Endothelial cell of umbilical vein (primary cell): ENCODE measurements at regions not wholly inside any gene's neighbourhood (a gene's known extent, or its start where the extent isn't known, plus 50 kb on each side); places are given as distances from the start of the nearest gene placed in this dataset.

Source experiments
- BruUV-seq: library from RNA; stranded (reverse); fragments of 400-500 nt; replicated peaks from 2 replicates; lab custom pipeline; 2021; lab: Mats Ljungman, UMichigan
- CTCF ChIA-PET: fragments of 300-600, 350-600 bp; sonication (Branson Sonifier 250); formaldehyde crosslinking; loops from one replicate; lab custom pipeline; 2021; ENCODE audit warnings: antibody characterized with exemption, inconsistent platforms; lab: Charles Lee
- POLR2A ChIA-PET: fragments of 300-600, 350-600 bp; sonication (Branson Sonifier 250); formaldehyde crosslinking; loops from one replicate; lab custom pipeline; 2021; ENCODE audit warnings: antibody characterized with exemption, inconsistent platforms; lab: Charles Lee
- DNase-seq: peaks from one replicate; pipeline ENCODE4 v3.0.0-alpha.2; 2011; ENCODE audit warnings: low read depth, low spot score
- FAIRE-seq: peaks from 2 replicates; lab custom pipeline; 2011; peaks lifted over from hg19 to GRCh38; lab: Jason Lieb, UNC
- H2AFZ ChIP-seq: 2 replicates; pipeline ENCODE4 v1.6.0; 2012; ENCODE audit warnings: low read depth, low read length, control low read depth, inconsistent platforms
- H3K27ac ChIP-seq: 2 replicates; pipeline ENCODE4 v1.5.1; 2011; ENCODE audit warnings: low read depth, mild to moderate bottlenecking, control low read depth, low read length, moderate library complexity; ENCODE audit not compliant: insufficient read depth
- H3K27me3 ChIP-seq, 2 experiments: 2 replicates each; pipeline versions ENCODE4 v1.6.0 to v1.6.1; 2011; ENCODE audit warnings: low read length in 2 of 2, mixed read lengths in 1 of 2; ENCODE audit not compliant: control insufficient read depth in 2 of 2, insufficient read depth in 2 of 2
- H3K36me3 ChIP-seq, 2 experiments: 2 replicates in 1 of 2; 3 replicates in 1 of 2; pipeline ENCODE4 v1.5.1; 2011; ENCODE audit warnings: low read length in 2 of 2, mild to moderate bottlenecking in 1 of 2, moderate library complexity in 1 of 2; ENCODE audit not compliant: control insufficient read depth in 2 of 2, insufficient read depth in 2 of 2; ENCODE audit errors: extremely low read depth in 1 of 2
- H3K4me1 ChIP-seq: 3 replicates; pipeline ENCODE4 v1.5.1; 2011; ENCODE audit warnings: mild to moderate bottlenecking, low read length; ENCODE audit not compliant: control insufficient read depth, insufficient read depth; ENCODE audit errors: extremely low read depth
- H3K4me2 ChIP-seq: 2 replicates; pipeline ENCODE4 v1.6.1; 2011; ENCODE audit warnings: low read length, control low read depth, mixed read lengths; ENCODE audit not compliant: insufficient read depth
- H3K4me3 ChIP-seq, 3 experiments: fragments of 200-600 bp in 1 of 3; sonication (generic), shearing (Covaris generic) in 1 of 3; replicated peaks in 1 of 3; 2 replicates each; pipeline ENCODE4 v1.5.1; 2011 to 2016; ENCODE audit warnings: control low read depth in 3 of 3, low read length in 3 of 3, mild to moderate bottlenecking in 2 of 3, inconsistent platforms in 1 of 3, low read depth in 1 of 3, moderate library complexity in 1 of 3; ENCODE audit not compliant: insufficient read depth in 1 of 3
- H3K79me2 ChIP-seq: 2 replicates; pipeline ENCODE4 v1.6.0; 2012; ENCODE audit warnings: low read length, inconsistent platforms; ENCODE audit not compliant: control insufficient read depth, insufficient read depth
- H3K9ac ChIP-seq: replicated peaks from 2 replicates; pipeline ENCODE3; 2011; ENCODE audit warnings: low read length, control low read depth; ENCODE audit not compliant: insufficient read depth; ENCODE audit errors: extremely low read depth
- H3K9me1 ChIP-seq: replicated peaks from 3 replicates; pipeline ENCODE4 v1.6.0; 2011; ENCODE audit warnings: mild to moderate bottlenecking, low read length; ENCODE audit not compliant: control insufficient read depth, insufficient read depth; ENCODE audit errors: extremely low read depth
- H3K9me3 ChIP-seq: replicated peaks from 2 replicates; pipeline ENCODE4 v1.5.1; 2012; ENCODE audit warnings: low read length, inconsistent platforms; ENCODE audit not compliant: control insufficient read depth, insufficient read depth
- H4K20me1 ChIP-seq: replicated peaks from 2 replicates; pipeline ENCODE3; 2011; ENCODE audit warnings: mild to moderate bottlenecking, low read length; ENCODE audit not compliant: control insufficient read depth, insufficient read depth; ENCODE audit errors: extremely low read depth
- CTCF ChIP-seq, 2 donors: IDR thresholded peaks; 1 replicate in 1 of 2; 2 replicates in 1 of 2; pipeline ENCODE4 v1.5.1; 2011; ENCODE audit warnings: low read length in 2 of 2, mild to moderate bottlenecking in 2 of 2, moderate library complexity in 2 of 2, control low read depth in 1 of 2, inconsistent platforms in 1 of 2, low read depth in 1 of 2; ENCODE audit not compliant: insufficient read depth in 1 of 2; ENCODE audit errors: extremely low read depth in 1 of 2
- EZH2 ChIP-seq: IDR thresholded peaks from 2 replicates; pipeline ENCODE4 v1.6.1; 2012; ENCODE audit warnings: borderline replicate concordance, low read depth, mild to moderate bottlenecking, moderate library complexity, low read length, inconsistent platforms; ENCODE audit not compliant: severe bottlenecking
- FOS ChIP-seq: IDR thresholded peaks from 2 replicates; pipeline ENCODE4 v1.6.1; 2011; ENCODE audit warnings: mild to moderate bottlenecking, low read length, moderate library complexity, borderline replicate concordance; ENCODE audit not compliant: insufficient read depth
- GATA2 ChIP-seq: IDR thresholded peaks from 2 replicates; pipeline ENCODE4 v1.7.0; 2011; ENCODE audit warnings: low read depth, mild to moderate bottlenecking, moderate library complexity, mixed read lengths, low read length; ENCODE audit not compliant: insufficient read length, insufficient read depth
- JUN ChIP-seq: IDR thresholded peaks from 2 replicates; pipeline ENCODE4 v1.6.1; 2011; ENCODE audit warnings: borderline replicate concordance, low read depth; ENCODE audit not compliant: insufficient read length, insufficient read depth
- MYC ChIP-seq: IDR thresholded peaks from one replicate; pipeline ENCODE4 v1.6.1; 2011; ENCODE audit warnings: mild to moderate bottlenecking, low read depth, low read length
- POLR2A ChIP-seq: IDR thresholded peaks from 2 replicates; pipeline ENCODE4 v1.6.1; 2012; ENCODE audit warnings: low read depth, mild to moderate bottlenecking, control low read depth, low read length
- POLR2AphosphoS5 ChIP-seq: IDR thresholded peaks from 2 replicates; pipeline ENCODE4 v1.6.1; 2012; ENCODE audit warnings: low read depth, mild to moderate bottlenecking, control low read depth, low read length, moderate library complexity; ENCODE audit not compliant: insufficient read depth
- dilution Hi-C: fragments of 300-500 bp; cut with MboI; formaldehyde crosslinking; loops from one replicate; pipeline ENCODE4 v1.15.0; 2019; ENCODE audit warnings: low sequenced_read_pairs; ENCODE audit not compliant: extremely low pct_ligation_motif_present
- intact Hi-C: fragments of 100-400 bp; cut with micrococcal nuclease; formaldehyde crosslinking; loops from one replicate; pipeline ENCODE4 v1.10.0; 2022
- TF ChIP-seq, protein P1 (sequence below): IDR thresholded peaks from 2 replicates; pipeline ENCODE4 v1.6.1; 2011; ENCODE audit not compliant: insufficient read depth, insufficient read length

DNA sequence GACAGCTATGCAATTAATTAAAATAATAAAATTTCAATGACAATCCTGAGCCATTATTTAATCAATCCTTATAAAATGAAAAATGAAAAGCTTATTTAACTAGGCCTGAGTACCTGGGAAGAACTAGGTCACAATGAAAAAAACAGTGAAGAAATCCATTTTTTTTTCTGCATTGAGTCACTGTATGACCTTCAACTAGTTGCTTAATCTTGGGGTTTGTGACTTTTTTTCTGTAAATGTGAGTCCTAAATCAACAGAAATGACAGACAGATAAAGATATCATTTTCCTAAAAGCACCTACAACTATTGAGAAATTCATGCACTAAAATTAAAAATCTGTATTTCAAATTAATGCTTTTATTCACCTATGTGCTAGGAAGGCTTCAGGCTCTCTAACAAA, 96.8 kb downstream of the TMEM26 start:
- Histone ChIP-seq H3K27ac (no peak overlapping the region), H3K9me1 (no peaks in the 10 kb centered on the region), H2AFZ (no peak overlapping the region), H4K20me1 (no peaks in the 10 kb centered on the region), H3K9ac (no peak overlapping the region), H3K4me3 (no peak overlapping the region), H3K79me2 (no peaks in the 10 kb centered on the region), H3K4me1 (no peaks in the 10 kb centered on the region), H3K4me2 (no peak overlapping the region), H3K27me3 (peaks cover 0 to 2% of the 10 kb centered on the region in 2 experiments), H3K36me3 (no peaks in the 10 kb centered on the region), H3K9me3 (no peaks in the 10 kb centered on the region)
- intact Hi-C loops = no loop called here
- ChIA-PET CTCF (no interaction called here), POLR2A (no interaction called here)
- dilution Hi-C loops = no loop called here
- FAIRE-seq = no peak
- BruUV-seq = no TSS peak
- DNase-seq = no peak
- TF ChIP-seq POLR2AphosphoS5 (no peak), GATA2 (no peak), JUN (no peak), MYC (no peak), POLR2A (no peak), EZH2 (no peak), FOS (no peak), CTCF (IDR thresholded peaks at IDR 0.05; ENCODE audit: extremely low read depth in 1 of 2, insufficient read depth in 1 of 2, low read depth in 1 of 2, low read length in 2 of 2) (no peak)
- TF ChIP-seq, protein P1, sequence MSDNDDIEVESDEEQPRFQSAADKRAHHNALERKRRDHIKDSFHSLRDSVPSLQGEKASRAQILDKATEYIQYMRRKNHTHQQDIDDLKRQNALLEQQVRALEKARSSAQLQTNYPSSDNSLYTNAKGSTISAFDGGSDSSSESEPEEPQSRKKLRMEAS = no peak
